Tibial nerve (tissue), 4 donors: ENCODE measurements at regions not wholly inside any gene's neighbourhood (a gene's known extent, or its start where the extent isn't known, plus 50 kb on each side); places are given as distances from the start of the nearest gene placed in this dataset.

Experiments
- CTCF ChIP-seq, 5 experiments: fragments of 200-600 bp in 3 of 5; fragments of 450-650 bp in 2 of 5; sonication (generic) in 3 of 5; IDR thresholded peaks; one replicate each; pipeline ENCODE4 v1.5.1; 2016 to 2019; ENCODE audit warnings: antibody characterized with exemption in 5 of 5, mild to moderate bottlenecking in 3 of 5, moderate library complexity in 2 of 5
- EP300 ChIP-seq, 2 donors: sonication (generic); formaldehyde crosslinking; IDR thresholded peaks; one replicate each; pipeline ENCODE4 v1.6.1; 2017; ENCODE audit warnings: antibody characterized with exemption in 2 of 2, mild to moderate bottlenecking in 1 of 2
- POLR2A ChIP-seq, 2 donors: fragments of 450-650 bp; IDR thresholded peaks; one replicate each; pipeline ENCODE4 v1.6.1; 2017; ENCODE audit warnings: antibody characterized with exemption in 2 of 2, mild to moderate bottlenecking in 2 of 2, moderate library complexity in 2 of 2

- no peak for TF ChIP-seq EP300 (IDR thresholded peaks at IDR 0.05)
- no peak for TF ChIP-seq POLR2A (IDR thresholded peaks at IDR 0.05)
- no peak for TF ChIP-seq CTCF (IDR thresholded peaks at IDR 0.05)
Observed at GRCh38 chr15:62766599-62766998, 275.9 kb upstream of the TPM1 start.
